Trophoblast cell (in vitro differentiated cells and primary cell): ENCODE measurements at regions not wholly inside any gene's neighbourhood (a gene's known extent, or its start where the extent isn't known, plus 50 kb on each side); places are given as distances from the start of the nearest gene placed in this dataset.

Experiments used
- DNase-seq, 2 donors: peaks; one replicate each; pipeline ENCODE4 v3.0.0-alpha.2; 2016
- H2AFZ ChIP-seq: 2 replicates; pipeline ENCODE4 v1.6.1; 2013; ENCODE audit warnings: low read length, moderate library complexity, mild to moderate bottlenecking; ENCODE audit not compliant: insufficient read depth, poor library complexity
- H2AK5ac ChIP-seq: 2 replicates; pipeline ENCODE4 v1.6.1; 2013; ENCODE audit warnings: mild to moderate bottlenecking, low read length
- H2BK120ac ChIP-seq: 2 replicates; pipeline ENCODE4 v1.6.1; 2013; ENCODE audit warnings: low read length, mild to moderate bottlenecking, moderate library complexity; ENCODE audit not compliant: insufficient read depth, poor library complexity
- H2BK12ac ChIP-seq: 2 replicates; pipeline ENCODE4 v1.6.1; 2013; ENCODE audit warnings: mild to moderate bottlenecking, low read length, moderate library complexity
- H2BK5ac ChIP-seq: 2 replicates; pipeline ENCODE4 v1.6.1; 2013; ENCODE audit warnings: low read length, low read depth, moderate library complexity, mild to moderate bottlenecking; ENCODE audit not compliant: poor library complexity
- H3K14ac ChIP-seq: 2 replicates; pipeline ENCODE4 v1.6.1; 2013; ENCODE audit warnings: mild to moderate bottlenecking, low read length
- H3K18ac ChIP-seq: 2 replicates; pipeline ENCODE4 v1.6.1; 2013; ENCODE audit warnings: mild to moderate bottlenecking, low read length
- H3K23ac ChIP-seq: 2 replicates; pipeline ENCODE4 v1.6.1; 2013; ENCODE audit warnings: low read length
- H3K27ac ChIP-seq: 2 replicates; pipeline ENCODE4 v1.5.1; 2013; ENCODE audit warnings: low read depth, mild to moderate bottlenecking, inconsistent platforms, low read length, moderate library complexity
- H3K27me3 ChIP-seq: 2 replicates; pipeline ENCODE4 v1.6.1; 2013; ENCODE audit warnings: inconsistent platforms, mild to moderate bottlenecking, low read length, moderate library complexity; ENCODE audit not compliant: insufficient read depth
- H3K36me3 ChIP-seq, 2 experiments: 1 replicate in 1 of 2; 2 replicates in 1 of 2; pipeline ENCODE4 v1.6.1; 2013; ENCODE audit warnings: low read length in 2 of 2, mild to moderate bottlenecking in 2 of 2, moderate library complexity in 1 of 2; ENCODE audit not compliant: insufficient read depth in 2 of 2, control insufficient read depth in 1 of 2
- H3K4ac ChIP-seq: 2 replicates; pipeline ENCODE4 v1.6.1; 2013; ENCODE audit warnings: low read depth, mild to moderate bottlenecking, low read length, moderate library complexity
- H3K4me1 ChIP-seq, 2 experiments: 1 replicate in 1 of 2; 2 replicates in 1 of 2; pipeline ENCODE4 v1.6.1; 2013; ENCODE audit warnings: low read length in 2 of 2, mild to moderate bottlenecking in 2 of 2, moderate library complexity in 1 of 2; ENCODE audit not compliant: insufficient read depth in 2 of 2, control insufficient read depth in 1 of 2
- H3K4me2 ChIP-seq: 2 replicates; pipeline ENCODE4 v1.6.1; 2013; ENCODE audit warnings: inconsistent platforms, mild to moderate bottlenecking, low read length, moderate library complexity
- H3K4me3 ChIP-seq: 2 replicates; pipeline ENCODE4 v1.5.1; 2013; ENCODE audit warnings: mild to moderate bottlenecking, low read depth, low read length, inconsistent platforms
- H3K79me1 ChIP-seq: one replicate; pipeline ENCODE4 v1.6.1; 2013; ENCODE audit warnings: low read length
- H3K79me2 ChIP-seq: 2 replicates; pipeline ENCODE4 v1.6.1; 2013; ENCODE audit warnings: low read length, mild to moderate bottlenecking; ENCODE audit not compliant: control insufficient read depth, insufficient read depth, poor library complexity
- H3K9ac ChIP-seq: 2 replicates; pipeline ENCODE4 v1.6.1; 2013; ENCODE audit warnings: mild to moderate bottlenecking, low read length
- H3K9me3 ChIP-seq: 2 replicates; pipeline ENCODE4 v1.6.1; 2013; ENCODE audit warnings: low read depth, mild to moderate bottlenecking, control low read depth, inconsistent platforms, low read length; ENCODE audit not compliant: insufficient read depth
- H4K12ac ChIP-seq: 2 replicates; pipeline ENCODE4 v1.6.1; 2013; ENCODE audit warnings: low read depth, mild to moderate bottlenecking, low read length, moderate library complexity
- H4K8ac ChIP-seq: 2 replicates; pipeline ENCODE4 v1.6.1; 2013; ENCODE audit warnings: low read depth, mild to moderate bottlenecking, low read length, moderate library complexity
- H4K91ac ChIP-seq: one replicate; pipeline ENCODE4 v1.6.1; 2013; ENCODE audit warnings: low read depth, mild to moderate bottlenecking, low read length, moderate library complexity
- WGBS: extraction: QIAGEN DNeasy Blood & Tissue Kit; methylation state at CpG from one replicate; pipeline ENCODE4 v1.1.7; 2013; ENCODE audit warnings: missing lambda C conversion rate; ENCODE audit not compliant: insufficient read length, insufficient coverage; ENCODE audit errors: extremely low coverage; 5-methylcytosine and 5-hydroxymethylcytosine counted together

DNA sequence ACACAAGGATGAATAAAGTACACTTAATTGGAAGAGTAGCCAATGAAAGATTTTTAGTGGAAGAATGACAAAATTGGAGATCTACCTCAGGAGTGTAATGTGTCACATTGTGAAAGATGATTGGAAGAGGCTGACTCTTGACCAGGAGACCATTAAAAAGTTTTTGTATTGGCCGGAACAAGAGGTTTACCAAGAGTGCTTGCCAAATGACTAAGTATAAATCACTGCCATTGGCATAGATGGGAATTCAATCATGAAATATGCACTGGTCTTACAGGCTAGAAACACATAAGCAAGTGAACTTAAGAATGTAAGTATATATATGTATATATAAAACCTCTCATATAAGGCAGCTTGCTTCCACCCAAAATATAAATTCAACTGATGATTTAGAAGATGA, 58.7 kb upstream of the TFEC start:
- no CpG with 5 or more reads among the region's 1 CpG for WGBS
- H4K91ac ChIP-seq, result no peak overlapping the region
- DNase-seq, result no peak

GRCh38 chr7:116093516-116094301, 63.1 kb upstream of the TFEC start:
- Histone ChIP-seq H4K8ac (no peak overlapping the region), H4K91ac (no peak overlapping the region), H3K9me3 (no peaks in the 10 kb centered on the region), H3K4me2 (no peak overlapping the region), H3K27ac (no peak overlapping the region), H3K27me3 (no peaks in the 10 kb centered on the region), H2BK120ac (no peak overlapping the region), H3K9ac (no peak overlapping the region), H2AK5ac (no peak overlapping the region), H3K79me1 (no peaks in the 10 kb centered on the region), H3K23ac (no peak overlapping the region), H2BK5ac (no peak overlapping the region), H3K14ac (no peak overlapping the region), H3K18ac (no peak overlapping the region), H3K79me2 (no peaks in the 10 kb centered on the region), H2AFZ (no peak overlapping the region), H2BK12ac (no peak overlapping the region), H3K4ac (no peak overlapping the region), H3K4me3 (no peak overlapping the region), H4K12ac (no peak overlapping the region), H3K36me3 (no peaks in the 10 kb centered on the region), H3K4me1 (no peaks in the 10 kb centered on the region)
- no CpG with 5 or more reads among the region's 4 CpGs for whole genome bisulfite sequencing
- no peak for DNase-seq

More for the DNA sequence above, 58.7 kb upstream of the TFEC start:
- H2BK120ac ChIP-seq, result no peak overlapping the region
- no peak overlapping the region for H4K8ac ChIP-seq
- H3K27me3 ChIP-seq, result no peaks in the 10 kb centered on the region
- no peak overlapping the region for H3K27ac ChIP-seq
- H3K36me3 ChIP-seq, result no peaks in the 10 kb centered on the region
- H3K14ac ChIP-seq, result no peak overlapping the region
- no peak overlapping the region for H4K12ac ChIP-seq
- H3K4me1 ChIP-seq, result no peaks in the 10 kb centered on the region
- H3K4me3 ChIP-seq, result no peak overlapping the region
- no peak overlapping the region for H2BK5ac ChIP-seq
- no peak overlapping the region for H3K4ac ChIP-seq
- no peaks in the 10 kb centered on the region for H3K9me3 ChIP-seq
- no peaks in the 10 kb centered on the region for H3K79me1 ChIP-seq
- no peak overlapping the region for H2AFZ ChIP-seq
- H2BK12ac ChIP-seq, result no peak overlapping the region
- H2AK5ac ChIP-seq, result no peak overlapping the region
- H3K9ac ChIP-seq, result no peak overlapping the region
- no peak overlapping the region for H3K18ac ChIP-seq
- no peak overlapping the region for H3K4me2 ChIP-seq
- no peaks in the 10 kb centered on the region for H3K79me2 ChIP-seq
- no peak overlapping the region for H3K23ac ChIP-seq

DNA sequence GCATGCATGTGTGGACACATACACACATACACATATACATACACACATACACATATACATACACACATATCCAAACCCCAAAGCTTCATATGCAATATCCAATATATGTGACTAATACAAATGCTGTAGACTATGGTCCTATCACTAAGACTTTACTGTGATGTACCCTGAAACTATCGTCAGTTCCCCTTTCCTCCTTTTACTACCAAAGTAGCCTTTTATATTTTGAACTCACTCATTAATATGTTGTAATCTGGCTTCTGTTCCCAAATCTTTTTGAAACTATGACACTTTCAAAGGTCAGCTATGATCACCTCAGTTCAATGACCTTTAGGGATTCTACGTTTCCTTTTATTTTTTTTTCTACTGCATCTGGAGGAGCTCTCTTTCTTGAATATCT, 64.8 kb upstream of the TFEC start:
- Histone ChIP-seq H3K9me3 (no peaks in the 10 kb centered on the region), H3K27me3 (no peaks in the 10 kb centered on the region), H4K12ac (no peak overlapping the region), H4K8ac (no peak overlapping the region), H3K4me3 (no peak overlapping the region), H2AK5ac (no peak overlapping the region), H3K4me1 (no peaks in the 10 kb centered on the region), H3K36me3 (no peaks in the 10 kb centered on the region), H2BK5ac (no peak overlapping the region), H3K79me2 (no peaks in the 10 kb centered on the region), H3K79me1 (no peaks in the 10 kb centered on the region), H2AFZ (no peak overlapping the region), H3K23ac (no peak overlapping the region), H2BK120ac (no peak overlapping the region), H3K9ac (no peak overlapping the region), H3K18ac (no peak overlapping the region), H4K91ac (no peak overlapping the region), H3K14ac (no peak overlapping the region), H3K27ac (no peak overlapping the region), H3K4ac (no peak overlapping the region), H2BK12ac (no peak overlapping the region), H3K4me2 (no peak overlapping the region)
- DNase-seq, result no peak
- no CpG with 5 or more reads among the region's 2 CpGs for WGBS

- Histone ChIP-seq H3K9me3 (no peaks in the 10 kb centered on the region), H3K4me1 (no peaks in the 10 kb centered on the region)
Observed at GRCh38 chr7:116097365-116098009, 66.9 kb upstream of the TFEC start.

More at GRCh38 chr7:116097365-116098009, 66.9 kb upstream of the TFEC start:
- Histone ChIP-seq H3K27me3 (no peaks in the 10 kb centered on the region), H3K14ac (no peak overlapping the region), H3K36me3 (no peaks in the 10 kb centered on the region), H3K27ac (no peak overlapping the region), H3K4me3 (no peak overlapping the region), H2BK120ac (no peak overlapping the region), H3K79me2 (no peaks in the 10 kb centered on the region), H4K91ac (no peak overlapping the region), H2AK5ac (no peak overlapping the region), H3K9ac (no peak overlapping the region), H3K79me1 (no peaks in the 10 kb centered on the region), H3K4me2 (no peak overlapping the region), H4K8ac (no peak overlapping the region), H3K23ac (no peak overlapping the region), H3K18ac (no peak overlapping the region), H3K4ac (no peak overlapping the region), H2AFZ (no peak overlapping the region), H4K12ac (no peak overlapping the region), H2BK5ac (no peak overlapping the region), H2BK12ac (no peak overlapping the region)
- peak; percentile 14 to 68 for DNase-seq
- WGBS, result no CpG with 5 or more reads among the region's 4 CpGs
